Activated CD8-positive, alpha-beta memory T cell treated with anti-CD3 and anti-CD28 coated beads for 4 hours (primary cell): ENCODE measurements at regions not wholly inside any gene's neighbourhood (a gene's known extent, or its start where the extent isn't known, plus 50 kb on each side); places are given as distances from the start of the nearest gene placed in this dataset.
"Not testable (repeated sequence)": the region's sequence is repeated elsewhere in the genome, so short reads cannot be mapped to it uniquely, and the experiment has no call there.

ENCODE experiments used
- DNase-seq, 2 donors: peaks; one replicate each; pipeline ENCODE4 v3.0.0-alpha.2; 2020; ENCODE audit warnings: low read depth in 2 of 2

GRCh38 chrX:40853004-40853815 is 117.9 kb upstream of the MED14 start:
- DNase-seq: no peak

GRCh38 chrX:40853816-40854123 is 118.4 kb upstream of the MED14 start:
- no peak for DNase-seq

GRCh38 chrX:40854242-40854641 is 118.9 kb upstream of the MED14 start:
- DNase-seq: no peak

- no peak for DNase-seq
Observed at GRCh38 chrX:40855411-40855810, 120.1 kb upstream of the MED14 start.

- no peak for DNase-seq
Observed at GRCh38 chrX:40855932-40856515, 120.7 kb upstream of the MED14 start.

GRCh38 chrX:40861952-40862554 is 126.7 kb upstream of the MED14 start:
- not testable (repeated sequence) for DNase-seq

GRCh38 chrX:40863260-40863659 is 127.9 kb upstream of the MED14 start:
- DNase-seq: not testable (repeated sequence)

GRCh38 chrX:40863671-40864070 is 128.3 kb upstream of the MED14 start:
- DNase-seq: no peak

GRCh38 chrX:40864972-40865371 is 129.6 kb upstream of the MED14 start:
- no peak for DNase-seq

GRCh38 chrX:40866893-40867292 is 131.6 kb upstream of the MED14 start:
- DNase-seq: no peak

GRCh38 chrX:40867352-40867751 is 132.0 kb upstream of the MED14 start:
- DNase-seq: no peak

- no peak for DNase-seq
Observed at GRCh38 chrX:40868868-40869267, 133.5 kb upstream of the MED14 start.

- DNase-seq: not testable (repeated sequence)
Observed at GRCh38 chrX:40870982-40871381, 135.6 kb upstream of the MED14 start.

GRCh38 chrX:40871385-40872082 is 136.2 kb upstream of the MED14 start:
- no peak for DNase-seq

GRCh38 chrX:40872351-40872750 is 137.0 kb upstream of the MED14 start:
- DNase-seq: no peak

GRCh38 chrX:40875476-40875875 is 140.1 kb upstream of the MED14 start:
- no peak for DNase-seq

GRCh38 chrX:40877887-40878286 is 142.5 kb upstream of the MED14 start:
- no peak for DNase-seq

GRCh38 chrX:40878766-40879165 is 143.4 kb upstream of the MED14 start:
- DNase-seq: no peak

GRCh38 chrX:40879172-40879571 is 143.8 kb upstream of the MED14 start:
- not testable (repeated sequence) for DNase-seq

- DNase-seq: no peak
Observed at GRCh38 chrX:40880712-40881111, 145.4 kb upstream of the MED14 start.

GRCh38 chrX:40883021-40883619 is 147.8 kb upstream of the MED14 start:
- DNase-seq: no peak

GRCh38 chrX:40885989-40886388 is 150.6 kb upstream of the MED14 start:
- DNase-seq: no peak
